ENCODE measurements at regions not wholly inside any gene's neighbourhood (a gene's known extent, or its start where the extent isn't known, plus 50 kb on each side); places are given as distances from the start of the nearest gene placed in this dataset.
"Not testable (repeated sequence)": the region's sequence is repeated elsewhere in the genome, so short reads cannot be mapped to it uniquely, and the experiment has no call there.

- no peak for DNase-seq (ENCODE audit: low read depth)
These were observed 865.4 kb upstream of the ACO1 start for GRCh38 chr9:31519011-31519410.

GRCh38 chr9:31519424-31519823, 865.0 kb upstream of the ACO1 start:
- no peak for DNase-seq (ENCODE audit: low read depth)

GRCh38 chr9:31519826-31520225, 864.6 kb upstream of the ACO1 start:
- peak; percentile 8 for DNase-seq (ENCODE audit: low read depth)

- no peak for DNase-seq (ENCODE audit: low read depth)
These were observed 864.0 kb upstream of the ACO1 start for GRCh38 chr9:31520301-31521085.

- DNase-seq (ENCODE audit: low read depth), result no peak
These were observed 848.8 kb upstream of the ACO1 start for GRCh38 chr9:31535651-31536050.

- no peak for DNase-seq (ENCODE audit: low read depth)
These were observed 848.0 kb upstream of the ACO1 start for GRCh38 chr9:31536471-31536870.

GRCh38 chr9:31541721-31542281, 842.6 kb upstream of the ACO1 start:
- DNase-seq (ENCODE audit: low read depth), result peak; percentile 67

GRCh38 chr9:31542384-31543055, 841.9 kb upstream of the ACO1 start:
- DNase-seq (ENCODE audit: low read depth), result peak; percentile 95

GRCh38 chr9:31554941-31555340, 829.5 kb upstream of the ACO1 start:
- no peak for DNase-seq (ENCODE audit: low read depth)

- no peak for DNase-seq (ENCODE audit: low read depth)
These were observed 827.6 kb upstream of the ACO1 start for GRCh38 chr9:31556667-31557463.

GRCh38 chr9:31572190-31572589, 812.3 kb upstream of the ACO1 start:
- DNase-seq (ENCODE audit: low read depth), result peak; percentile 96

GRCh38 chr9:31573561-31573960, 810.9 kb upstream of the ACO1 start:
- peak; percentile 47 for DNase-seq (ENCODE audit: low read depth)

- DNase-seq (ENCODE audit: low read depth), result peak; percentile 91
These were observed 810.3 kb upstream of the ACO1 start for GRCh38 chr9:31574006-31574765.

GRCh38 chr9:31582071-31582470, 802.4 kb upstream of the ACO1 start:
- peak; percentile 52 for DNase-seq (ENCODE audit: low read depth)

- no peak for DNase-seq (ENCODE audit: low read depth)
These were observed 801.9 kb upstream of the ACO1 start for GRCh38 chr9:31582561-31582960.

GRCh38 chr9:31585158-31585557, 799.3 kb upstream of the ACO1 start:
- DNase-seq (ENCODE audit: low read depth), result no peak

GRCh38 chr9:31587146-31587545, 797.3 kb upstream of the ACO1 start:
- DNase-seq (ENCODE audit: low read depth), result no peak

GRCh38 chr9:31588006-31588405, 796.4 kb upstream of the ACO1 start:
- no peak for DNase-seq (ENCODE audit: low read depth)

- no peak for DNase-seq (ENCODE audit: low read depth)
These were observed 795.7 kb upstream of the ACO1 start for GRCh38 chr9:31588756-31589155.

GRCh38 chr9:31590091-31590490, 794.4 kb upstream of the ACO1 start:
- DNase-seq (ENCODE audit: low read depth), result peak; percentile 59

- not testable (repeated sequence) for DNase-seq (ENCODE audit: low read depth)
These were observed 787.4 kb upstream of the ACO1 start for GRCh38 chr9:31597086-31597485.
